K562 (cell line): ENCODE measurements at regions not wholly inside any gene's neighbourhood (a gene's known extent, or its start where the extent isn't known, plus 50 kb on each side); places are given as distances from the start of the nearest gene placed in this dataset.

ENCODE experiments used
- ATAC-seq: fragments of 200-7000 bp; cut with Tn5 transposase; 3 replicates; pipeline ENCODE4 v1.9.1; 2020; ENCODE audit warnings: moderate library complexity
- BruUV-seq: library from RNA; stranded (reverse); fragments of 400-500 nt; replicated peaks from 2 replicates; lab custom pipeline; 2021; lab: Mats Ljungman, UMichigan
- CTCF ChIA-PET: fragments of 300-600 bp; formaldehyde crosslinking; extraction: SDS; loops from one replicate; lab custom pipeline; 2021; ENCODE audit warnings: low intra/inter-chr PET ratio; lab: Yijun Ruan, JAX
- POLR2A ChIA-PET: fragments of 300-600, 350-650 bp; sonication (Branson Sonifier 250); formaldehyde crosslinking; extraction: SDS; loops from one replicate; lab custom pipeline; 2021; ENCODE audit warnings: antibody characterized with exemption, inconsistent platforms; lab: Yijun Ruan, JAX
- DNase-seq, 4 experiments: peaks; one replicate each; pipeline versions ENCODE4 v3.0.0 to v3.0.0-alpha.2; 2011 to 2018; ENCODE audit warnings: low spot score in 3 of 4, mixed read lengths in 3 of 4; ENCODE audit errors: extremely low read depth in 1 of 4
- FAIRE-seq: peaks from 2 replicates; lab custom pipeline; 2011; peaks lifted over from hg19 to GRCh38; lab: Jason Lieb, UNC
- H2AFZ ChIP-seq: 2 replicates; pipeline ENCODE4 v1.6.0; 2011; ENCODE audit warnings: low read depth, low read length, control low read depth, inconsistent platforms
- H3K27ac ChIP-seq: fragments of 200-600 bp; 3 replicates; pipeline ENCODE4 v1.8.0; 2011; ENCODE audit warnings: low read depth, mild to moderate bottlenecking, control low read depth, inconsistent platforms, low read length, moderate library complexity, mixed read lengths; ENCODE audit errors: extremely low read depth
- H3K27me3 ChIP-seq, 2 experiments: fragments of 300-600 bp in 1 of 2; 2 replicates in 1 of 2; 3 replicates in 1 of 2; pipeline versions ENCODE4 v1.6.0 to v1.8.0; 2011; ENCODE audit warnings: inconsistent platforms in 2 of 2, low read length in 2 of 2, mild to moderate bottlenecking in 1 of 2, mixed read lengths in 1 of 2, moderate library complexity in 1 of 2; ENCODE audit not compliant: control insufficient read depth in 2 of 2, insufficient read depth in 2 of 2
- H3K36me3 ChIP-seq: fragments of 300-600 bp; 3 replicates; pipeline ENCODE4 v1.8.0; 2011; ENCODE audit warnings: mild to moderate bottlenecking, low read length, inconsistent platforms; ENCODE audit not compliant: control insufficient read depth, insufficient read depth
- H3K4me1 ChIP-seq, 2 experiments: fragments of 200-600 bp in 1 of 2; replicated peaks in 1 of 2; 2 replicates in 1 of 2; 3 replicates in 1 of 2; pipeline versions ENCODE4 v1.5.1 to v1.8.0; 2011; ENCODE audit warnings: inconsistent platforms in 2 of 2, low read length in 2 of 2, mild to moderate bottlenecking in 1 of 2, mixed read lengths in 1 of 2, moderate library complexity in 1 of 2; ENCODE audit not compliant: control insufficient read depth in 2 of 2, insufficient read depth in 2 of 2
- H3K4me2 ChIP-seq: 2 replicates; pipeline ENCODE4 v1.6.1; 2011; ENCODE audit warnings: low read length, control low read depth, inconsistent platforms, mixed read lengths; ENCODE audit not compliant: insufficient read depth
- H3K4me3 ChIP-seq: fragments of 200-600 bp; sonication (generic), shearing (Covaris generic); 2 replicates; pipeline ENCODE4 v1.5.1; 2016; ENCODE audit warnings: control low read depth, inconsistent platforms
- H3K79me2 ChIP-seq: fragments of 200-600 bp; 3 replicates; pipeline ENCODE4 v1.8.0; 2011; ENCODE audit warnings: low read length, inconsistent platforms; ENCODE audit not compliant: control insufficient read depth, insufficient read depth
- H3K9ac ChIP-seq, 2 experiments: 2 replicates each; pipeline versions ENCODE4 v1.6.0 to v1.6.1; 2011; ENCODE audit warnings: low read depth in 2 of 2, low read length in 2 of 2, control low read depth in 1 of 2, inconsistent platforms in 1 of 2, mild to moderate bottlenecking in 1 of 2, mixed read lengths in 1 of 2; ENCODE audit not compliant: insufficient read depth in 1 of 2
- H3K9me1 ChIP-seq: one replicate; pipeline ENCODE4 v1.6.0; 2011; ENCODE audit warnings: inconsistent platforms, mild to moderate bottlenecking, low read length, moderate library complexity; ENCODE audit not compliant: control insufficient read depth, insufficient read depth
- H3K9me3 ChIP-seq: replicated peaks from 2 replicates; pipeline ENCODE4 v1.5.1; 2011; ENCODE audit warnings: low read depth, low read length, inconsistent platforms; ENCODE audit not compliant: control insufficient read depth, insufficient read depth
- H4K20me1 ChIP-seq: replicated peaks from 2 replicates; pipeline ENCODE4 v1.6.1; 2011; ENCODE audit warnings: low read length, inconsistent platforms, mixed read lengths; ENCODE audit not compliant: control insufficient read depth, insufficient read depth
- CTCFL ChIP-seq: IDR thresholded peaks from 2 replicates; pipeline ENCODE4 v1.6.1; 2011; ENCODE audit warnings: borderline replicate concordance, low read depth, mild to moderate bottlenecking, moderate library complexity, low read length; ENCODE audit not compliant: insufficient read depth, poor library complexity, severe bottlenecking
- ESRRB ChIP-seq: fragments of 250-450 bp; sonication (Bioruptor Pico); IDR thresholded peaks from 2 replicates; pipeline ENCODE4 v1.5.0; 2020; ENCODE audit warnings: mild to moderate bottlenecking, moderate library complexity, borderline replicate concordance
- IRF2 ChIP-seq: sonication (generic); formaldehyde crosslinking; IDR thresholded peaks from 2 replicates; pipeline ENCODE4 v1.8.1; 2022; ENCODE audit warnings: mild to moderate bottlenecking, missing genetic modification reagents
- JUN ChIP-seq, 2 experiments: sonication (generic) in 1 of 2; formaldehyde crosslinking in 1 of 2; IDR thresholded peaks; 2 replicates each; pipeline versions ENCODE4 v1.6.1 to v1.8.0; 2012 to 2022; ENCODE audit warnings: borderline replicate concordance in 2 of 2, mild to moderate bottlenecking in 2 of 2, improper control_type of control experiment in 1 of 2, low read depth in 1 of 2, low read length in 1 of 2, missing genetic modification reagents in 1 of 2
- KLF1 ChIP-seq: fragments of 450-650 bp; IDR thresholded peaks from 2 replicates; pipeline ENCODE4 v1.6.1; 2016; ENCODE audit warnings: missing genetic modification characterization, missing compliant biosample characterization
- MAZ ChIP-seq, 2 experiments: fragments of 450-650 bp in 1 of 2; sonication (generic) in 1 of 2; formaldehyde crosslinking; IDR thresholded peaks in 1 of 2; conservative IDR thresholded peaks in 1 of 2; 2 replicates each; pipeline versions ENCODE4 v1.4.0 to v1.5.0; 2020; ENCODE audit warnings: mild to moderate bottlenecking in 1 of 2, missing genetic modification reagents in 1 of 2
- NFYB ChIP-seq: IDR thresholded peaks from 2 replicates; pipeline ENCODE4 v1.6.1; 2011; ENCODE audit warnings: mild to moderate bottlenecking, moderate library complexity; ENCODE audit not compliant: insufficient read length; ENCODE audit errors: extremely low read depth
- PHTF2 ChIP-seq: fragments of 250-450 bp; sonication (Bioruptor Pico); IDR thresholded peaks from 2 replicates; pipeline ENCODE4 v1.5.0; 2021; ENCODE audit warnings: mild to moderate bottlenecking
- PRMT5 ChIP-seq: sonication (generic); formaldehyde crosslinking; IDR thresholded peaks from 2 replicates; pipeline ENCODE4 v1.5.0; 2020; ENCODE audit warnings: missing genetic modification reagents
- SRSF7 ChIP-seq: fragments of 200-400 bp; formaldehyde crosslinking; optimal IDR thresholded peaks from 2 replicates; pipeline ENCODE3; 2017; ENCODE audit warnings: mild to moderate bottlenecking, low read depth, low read length
- TFAM ChIP-seq: fragments of 250-450 bp; sonication (Bioruptor Pico); conservative IDR thresholded peaks from 2 replicates; pipeline ENCODE4 v1.5.0; 2021; ENCODE audit warnings: mild to moderate bottlenecking, moderate library complexity
- ZFP36 ChIP-seq: fragments of 150-350 bp; IDR thresholded peaks from 2 replicates; pipeline ENCODE4 v1.6.1; 2018; ENCODE audit warnings: low read length, low read depth; ENCODE audit not compliant: partially characterized antibody
- ZNF668 ChIP-seq: fragments of 250-450 bp; sonication (Bioruptor Pico); IDR thresholded peaks from 2 replicates; pipeline ENCODE4 v1.8.0; 2022; ENCODE audit warnings: mild to moderate bottlenecking, inconsistent platforms
- WGBS: fragments of 100-300 bp; shearing (Covaris generic); methylation state at CpG from one replicate; pipeline ENCODE4 v1.1.6; 2016; ENCODE audit warnings: low coverage, mixed read lengths; ENCODE audit not compliant: insufficient coverage; ENCODE audit errors: missing lambda C conversion rate; 5-methylcytosine and 5-hydroxymethylcytosine counted together
- in situ Hi-C: fragments of 300-500 bp; cut with MboI; formaldehyde crosslinking; loops from 4 replicates; pipeline ENCODE4 v1.15.0; 2018; ENCODE audit warnings: inconsistent platforms, mixed read lengths
- intact Hi-C: fragments of 100-400 bp; cut with micrococcal nuclease; formaldehyde crosslinking; loops from 2 replicates; pipeline ENCODE4 v1.14.2; 2022
- TF ChIP-seq, protein P1 (sequence below): IDR thresholded peaks from 3 replicates; pipeline ENCODE4 v1.6.1; 2011; ENCODE audit warnings: borderline replicate concordance, mild to moderate bottlenecking, moderate library complexity; ENCODE audit not compliant: insufficient read length; ENCODE audit errors: extremely low read depth

DNA sequence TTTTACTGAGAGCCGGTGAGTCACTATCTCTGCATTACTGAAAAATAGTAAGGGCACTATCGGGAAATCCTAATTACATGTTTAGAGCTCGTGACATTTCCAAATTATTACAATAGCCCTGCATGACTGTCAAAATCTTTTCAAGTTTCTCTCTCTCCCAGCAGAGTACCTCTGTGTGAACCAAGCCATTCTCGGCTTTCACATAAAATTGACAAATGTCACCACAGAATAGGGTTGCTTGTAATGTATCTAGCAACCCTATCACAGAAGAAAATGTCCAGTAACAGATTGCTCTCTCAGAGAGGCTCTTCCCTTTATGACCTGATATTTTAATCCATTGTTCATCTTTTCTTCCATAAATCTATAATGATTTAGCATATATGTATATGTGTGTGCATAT, 144.8 kb upstream of the GNPDA2 start (continued):
- TF ChIP-seq KLF1 (tag) = no peak
- no peak for TF ChIP-seq NFYB
- TF ChIP-seq CTCFL = no peak

- no TSS peak for BruUV-seq
- 0% methylated on average over 1 of the region's 2 CpGs for WGBS
- H4K20me1 ChIP-seq = no peaks in the 10 kb centered on the region
- no peaks in the 10 kb centered on the region for H3K27me3 ChIP-seq
- TF ChIP-seq, protein P1, sequence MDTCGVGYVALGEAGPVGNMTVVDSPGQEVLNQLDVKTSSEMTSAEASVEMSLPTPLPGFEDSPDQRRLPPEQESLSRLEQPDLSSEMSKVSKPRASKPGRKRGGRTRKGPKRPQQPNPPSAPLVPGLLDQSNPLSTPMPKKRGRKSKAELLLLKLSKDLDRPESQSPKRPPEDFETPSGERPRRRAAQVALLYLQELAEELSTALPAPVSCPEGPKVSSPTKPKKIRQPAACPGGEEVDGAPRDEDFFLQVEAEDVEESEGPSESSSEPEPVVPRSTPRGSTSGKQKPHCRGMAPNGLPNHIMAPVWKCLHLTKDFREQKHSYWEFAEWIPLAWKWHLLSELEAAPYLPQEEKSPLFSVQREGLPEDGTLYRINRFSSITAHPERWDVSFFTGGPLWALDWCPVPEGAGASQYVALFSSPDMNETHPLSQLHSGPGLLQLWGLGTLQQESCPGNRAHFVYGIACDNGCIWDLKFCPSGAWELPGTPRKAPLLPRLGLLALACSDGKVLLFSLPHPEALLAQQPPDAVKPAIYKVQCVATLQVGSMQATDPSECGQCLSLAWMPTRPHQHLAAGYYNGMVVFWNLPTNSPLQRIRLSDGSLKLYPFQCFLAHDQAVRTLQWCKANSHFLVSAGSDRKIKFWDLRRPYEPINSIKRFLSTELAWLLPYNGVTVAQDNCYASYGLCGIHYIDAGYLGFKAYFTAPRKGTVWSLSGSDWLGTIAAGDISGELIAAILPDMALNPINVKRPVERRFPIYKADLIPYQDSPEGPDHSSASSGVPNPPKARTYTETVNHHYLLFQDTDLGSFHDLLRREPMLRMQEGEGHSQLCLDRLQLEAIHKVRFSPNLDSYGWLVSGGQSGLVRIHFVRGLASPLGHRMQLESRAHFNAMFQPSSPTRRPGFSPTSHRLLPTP = no peak
- TF ChIP-seq PHTF2 (CRISPR knock-in tag) (no peak), ESRRB (CRISPR knock-in tag) (no peak), TFAM (CRISPR knock-in tag) (no peak), PRMT5 (CRISPR knock-in tag) (no peak), ZNF668 (CRISPR knock-in tag) (no peak), JUN (IDR thresholded peaks at IDR 0.05; ENCODE audit: borderline replicate concordance, low read depth, low read length) (no peak), JUN (CRISPR knock-in tag; IDR thresholded peaks at IDR 0.05; ENCODE audit: borderline replicate concordance) (no peak), IRF2 (CRISPR knock-in tag) (no peak), ZFP36 (no peak), SRSF7 (no peak), MAZ (CRISPR knock-in tag; conservative IDR thresholded peaks at IDR 0.05 in 1 of 2, IDR thresholded peaks at IDR 0.05 in 1 of 2) (no peak)
- H3K36me3 ChIP-seq = no peaks in the 10 kb centered on the region
- ChIA-PET CTCF (no interaction called here), POLR2A (no interaction called here)
- no peaks in the 10 kb centered on the region for H3K9me3 ChIP-seq
- intact Hi-C loops = no loop called here
- H3K27ac ChIP-seq = no peak overlapping the region
- H3K9me1 ChIP-seq = no peaks in the 10 kb centered on the region
- in situ Hi-C loops = no loop called here
- no peak overlapping the region for H3K4me3 ChIP-seq
- no peak overlapping the region for H3K4me2 ChIP-seq
- no peaks in the 10 kb centered on the region for H3K79me2 ChIP-seq
- H3K4me1 ChIP-seq = no peaks in the 10 kb centered on the region
- no peak for DNase-seq
- no peak for FAIRE-seq
- no peak overlapping the region for H2AFZ ChIP-seq
- ATAC-seq = no peak
- no peak overlapping the region for H3K9ac ChIP-seq
These were observed 143.6 kb upstream of the GNPDA2 start for GRCh38 chr4:44869985-44870384.
